ENCODE measurements at regions not wholly inside any gene's neighbourhood (a gene's known extent, or its start where the extent isn't known, plus 50 kb on each side); places are given as distances from the start of the nearest gene placed in this dataset.
A peak's percentile ranks its signal among the peaks of the same experiment; 100 is the strongest.

DNA sequence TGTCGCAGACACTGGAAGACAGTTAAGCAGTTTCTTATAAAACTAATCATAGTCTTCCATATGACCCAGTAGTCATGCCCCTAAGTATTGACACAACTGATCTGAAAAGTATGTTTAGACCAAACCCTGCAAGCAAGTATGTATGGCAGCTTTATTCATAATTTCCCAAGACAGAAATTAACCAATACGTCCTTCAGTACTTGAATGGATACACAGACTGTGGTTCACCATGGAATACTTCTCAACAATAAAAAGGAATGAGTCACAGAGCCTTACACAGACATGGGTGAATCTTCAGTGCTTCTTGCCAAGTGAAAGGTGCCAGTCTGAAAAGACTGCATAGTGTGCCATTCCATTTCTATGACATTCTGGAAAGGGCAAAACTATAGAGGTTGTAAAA, 50.2 kb upstream of the AKR1E2 start:
- TF ChIP-seq CTCF (conservative IDR thresholded peaks at IDR 0.05): no peak
- H3K27ac ChIP-seq: no peak overlapping the region

GRCh38 chr10:4772202-4772570, 53.8 kb upstream of the AKR1E2 start:
- no peak overlapping the region for H3K27ac ChIP-seq
- no peak for TF ChIP-seq CTCF (conservative IDR thresholded peaks at IDR 0.05)

- peak; percentile 30; the same call in 1 of the 2 replicates for TF ChIP-seq CTCF (conservative IDR thresholded peaks at IDR 0.05)
- H3K27ac ChIP-seq: no peak overlapping the region
Measured at GRCh38 chr10:4771554-4772201, 54.3 kb upstream of the AKR1E2 start.

- TF ChIP-seq CTCF (conservative IDR thresholded peaks at IDR 0.05): peak; percentile 68
- H3K27ac ChIP-seq: no peak overlapping the region
Measured at GRCh38 chr10:4770801-4771553, 55.0 kb upstream of the AKR1E2 start.

DNA sequence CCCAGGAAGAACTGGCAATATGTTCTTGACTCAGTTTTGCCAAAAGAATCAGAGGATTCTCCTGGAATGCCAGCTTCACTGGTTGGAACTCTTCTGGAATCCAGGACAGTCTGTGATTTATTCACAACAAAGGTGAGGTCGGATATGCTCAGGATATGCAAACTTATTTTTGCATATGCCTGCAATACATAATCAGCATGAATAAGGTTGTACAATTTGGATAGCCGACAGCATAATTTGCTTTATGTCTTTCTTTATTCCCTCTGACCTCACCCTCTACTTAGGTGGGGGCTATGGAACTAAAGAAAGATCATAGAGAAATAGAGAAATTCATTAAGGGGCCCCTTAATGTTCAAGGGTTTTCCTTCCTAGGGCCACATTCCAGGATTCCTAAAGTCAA, 57.6 kb upstream of the AKR1E2 start:
- H3K27ac ChIP-seq: no peak overlapping the region
- no peak for TF ChIP-seq CTCF (conservative IDR thresholded peaks at IDR 0.05)

GRCh38 chr10:4767033-4767814, 58.8 kb upstream of the AKR1E2 start:
- H3K27ac ChIP-seq: no peak overlapping the region
- peak; percentile 80 for TF ChIP-seq CTCF (conservative IDR thresholded peaks at IDR 0.05)

- no peak for TF ChIP-seq CTCF (conservative IDR thresholded peaks at IDR 0.05)
- no peak overlapping the region for H3K27ac ChIP-seq
Measured at GRCh38 chr10:4766454-4766853, 59.6 kb upstream of the AKR1E2 start.

Data from VCaP (cell line).